ENCODE measurements at regions not wholly inside any gene's neighbourhood (a gene's known extent, or its start where the extent isn't known, plus 50 kb on each side); places are given as distances from the start of the nearest gene placed in this dataset.
A peak's percentile ranks its signal among the peaks of the same experiment; 100 is the strongest.
"Not testable (repeated sequence)": the region's sequence is repeated elsewhere in the genome, so short reads cannot be mapped to it uniquely, and the experiment has no call there.

- no peak for DNase-seq
Measured at GRCh38 chr5:1748271-1748670, 51.4 kb downstream of the MRPL36 start.

GRCh38 chr5:1747803-1748085, 51.9 kb downstream of the MRPL36 start:
- DNase-seq, result no peak

DNA sequence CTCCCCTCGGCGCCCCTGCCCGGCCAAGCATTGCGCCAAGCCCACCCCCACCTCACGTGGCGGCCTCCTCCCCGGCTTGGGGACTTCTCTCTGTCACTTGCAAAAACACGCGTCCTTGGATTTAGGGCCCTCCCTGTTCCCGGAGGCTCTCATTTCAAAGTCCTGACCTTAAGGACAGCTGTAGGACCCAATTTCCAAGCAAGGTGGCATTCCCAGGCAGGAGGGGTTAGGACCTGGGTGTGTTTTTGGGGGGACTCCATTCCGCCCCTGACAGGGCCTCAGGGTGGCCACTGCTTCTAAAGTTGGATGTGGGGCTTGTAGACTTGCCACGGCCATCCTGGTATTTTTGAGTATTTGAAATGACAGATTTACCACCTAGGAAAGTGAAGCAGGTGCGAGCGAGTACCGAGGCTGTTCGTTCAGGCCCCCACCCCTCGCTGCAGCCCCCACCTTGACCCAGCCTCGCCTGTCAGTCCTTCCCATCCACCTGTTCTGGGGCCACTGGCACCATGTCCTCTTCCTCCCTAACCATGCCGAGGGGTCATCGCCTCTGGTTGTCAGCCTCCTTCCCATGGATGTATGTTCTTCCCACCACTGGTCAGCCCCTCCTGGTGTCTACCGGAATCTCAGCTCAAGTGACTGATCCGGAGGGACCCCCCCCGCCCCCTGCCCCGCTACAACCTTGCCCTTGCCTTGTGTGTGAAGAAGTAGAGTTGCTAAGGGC, 52.4 kb downstream of the MRPL36 start:
- DNase-seq, result no peak

GRCh38 chr5:1746371-1747078, 53.1 kb downstream of the MRPL36 start:
- DNase-seq, result no peak

- no peak for DNase-seq
Measured at GRCh38 chr5:1745796-1746370, 53.8 kb downstream of the MRPL36 start.

DNA sequence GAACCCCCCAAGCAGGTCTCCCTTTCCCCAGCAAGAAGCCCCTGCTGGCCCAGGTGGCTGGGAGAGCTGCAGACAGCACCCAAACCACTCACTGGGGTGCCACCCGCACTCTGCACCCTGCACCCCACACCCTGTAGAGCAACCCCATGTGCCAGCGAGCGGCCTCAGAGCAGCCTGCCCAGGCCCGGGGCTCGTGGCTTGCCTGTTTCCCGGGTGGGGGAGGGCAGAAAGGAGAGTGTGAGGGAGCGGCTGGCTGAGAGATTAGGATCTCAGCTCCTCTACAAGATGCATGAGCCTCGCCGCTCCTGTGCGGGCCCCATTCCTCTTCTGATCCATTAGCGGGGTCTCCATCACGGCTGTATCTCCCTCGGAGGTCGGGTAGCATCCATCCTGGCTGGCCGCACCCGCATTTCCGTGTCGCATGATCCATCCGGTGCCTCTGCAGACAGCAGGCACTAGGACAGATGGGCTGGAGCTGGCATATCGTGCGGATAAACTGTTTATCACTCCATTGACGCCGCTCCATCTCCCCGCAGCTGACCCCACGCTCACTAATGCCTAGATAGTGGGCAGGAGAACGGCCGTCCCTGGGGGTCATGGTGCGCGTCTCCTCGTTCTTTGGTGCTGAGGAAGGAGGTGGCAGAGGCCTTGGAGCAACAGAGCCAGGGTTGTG, 54.4 kb downstream of the MRPL36 start:
- no peak for DNase-seq

- no peak for DNase-seq
Measured at GRCh38 chr5:1744393-1745122, 55.1 kb downstream of the MRPL36 start.

GRCh38 chr5:1743769-1744085, 55.9 kb downstream of the MRPL36 start:
- no peak for DNase-seq

GRCh38 chr5:1743061-1743768, 56.4 kb downstream of the MRPL36 start:
- DNase-seq, result no peak

DNA sequence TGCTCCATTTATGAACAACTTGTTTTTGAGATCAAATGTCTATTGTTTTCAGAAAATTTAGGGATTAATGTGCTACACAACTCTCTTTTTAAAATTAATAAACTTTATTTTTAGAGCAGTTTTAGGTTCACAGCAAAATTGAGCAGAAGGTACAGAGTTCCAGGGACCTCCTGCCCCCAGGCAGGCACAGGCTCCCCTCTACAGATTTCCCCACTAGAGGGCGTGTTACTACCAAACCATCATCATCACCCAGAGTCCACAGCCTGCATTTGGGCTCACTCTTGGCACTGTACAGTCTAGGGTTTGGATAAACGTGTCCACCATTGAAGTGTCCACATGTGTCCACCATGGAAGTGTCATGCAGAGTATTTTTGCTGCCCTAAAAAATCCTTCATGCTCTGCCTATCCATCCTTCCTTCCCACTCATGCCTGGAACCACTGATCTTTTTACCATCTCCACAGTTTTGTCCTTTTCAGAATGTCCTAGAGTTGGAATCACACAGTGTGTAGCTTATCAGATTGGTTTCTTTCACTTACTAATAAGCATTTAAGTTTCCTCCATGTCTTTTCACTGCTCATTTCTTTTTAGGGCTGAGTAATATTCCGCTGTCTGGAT, 61.7 kb downstream of the MRPL36 start:
- peak; percentile 52 for DNase-seq

DNA sequence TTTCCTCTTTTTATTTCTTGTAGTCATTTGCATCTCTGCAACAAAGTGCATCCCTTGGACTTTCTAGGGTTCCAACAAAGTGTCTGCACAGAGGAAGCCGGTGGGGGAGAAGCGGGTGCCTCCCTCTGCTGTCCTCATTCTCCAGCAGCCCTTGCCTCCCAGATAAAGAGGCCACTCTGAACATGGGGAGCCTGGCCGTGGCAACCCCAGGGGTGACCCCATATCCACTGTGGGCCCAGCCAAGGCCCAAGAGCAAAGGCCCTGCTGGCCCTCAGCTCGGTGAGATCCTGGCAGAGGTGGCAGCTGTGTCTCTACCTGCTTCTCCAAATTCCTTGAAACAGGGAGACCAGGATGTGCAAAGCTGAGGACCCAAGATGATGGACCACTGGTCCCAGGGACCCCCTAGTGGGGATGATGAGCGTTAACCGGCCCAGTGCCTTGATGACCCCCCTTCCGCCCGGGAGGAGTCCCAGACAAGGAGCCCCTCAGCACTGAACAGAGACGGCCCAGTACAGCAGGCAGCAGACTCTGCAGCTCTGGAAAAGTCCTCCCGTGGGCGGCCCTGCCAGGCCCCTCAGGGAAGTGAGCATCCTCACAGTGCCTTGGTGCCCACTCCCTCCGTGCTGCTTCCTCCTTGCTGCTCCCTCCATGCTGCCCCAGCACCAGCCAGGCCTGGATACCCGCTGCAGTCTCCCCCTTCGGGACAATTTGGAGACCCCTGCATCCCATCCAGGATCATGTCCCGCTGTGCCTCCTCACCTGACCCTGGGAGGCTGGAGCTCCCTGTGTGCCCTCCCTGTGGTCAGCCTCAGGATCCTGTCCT, 62.5 kb downstream of the MRPL36 start:
- no peak for DNase-seq

- no peak for DNase-seq
Measured at GRCh38 chr5:1736065-1736464, 63.6 kb downstream of the MRPL36 start.

GRCh38 chr5:1735320-1735970, 64.2 kb downstream of the MRPL36 start:
- no peak for DNase-seq

- no peak for DNase-seq
Measured at GRCh38 chr5:1734908-1735289, 64.7 kb downstream of the MRPL36 start.

GRCh38 chr5:1734271-1734907, 65.2 kb downstream of the MRPL36 start:
- no peak for DNase-seq

GRCh38 chr5:1733369-1733768, 66.3 kb downstream of the MRPL36 start:
- no peak for DNase-seq

- DNase-seq, result no peak
Measured at GRCh38 chr5:1732945-1733344, 66.7 kb downstream of the MRPL36 start.

- no peak for DNase-seq
Measured at GRCh38 chr5:1732238-1732941, 67.2 kb downstream of the MRPL36 start.

- not testable (repeated sequence) for DNase-seq
Measured at GRCh38 chr5:1731855-1732237, 67.8 kb downstream of the MRPL36 start.
